Muscle of back (tissue), 3 donors: ENCODE measurements at regions not wholly inside any gene's neighbourhood (a gene's known extent, or its start where the extent isn't known, plus 50 kb on each side); places are given as distances from the start of the nearest gene placed in this dataset.
A peak's percentile ranks its signal among the peaks of the same experiment; 100 is the strongest.

Source experiments
- DNase-seq, 3 donors: peaks; one replicate each; pipeline versions ENCODE4 v3.0.0 to v3.0.0-alpha.2; 2013

DNA sequence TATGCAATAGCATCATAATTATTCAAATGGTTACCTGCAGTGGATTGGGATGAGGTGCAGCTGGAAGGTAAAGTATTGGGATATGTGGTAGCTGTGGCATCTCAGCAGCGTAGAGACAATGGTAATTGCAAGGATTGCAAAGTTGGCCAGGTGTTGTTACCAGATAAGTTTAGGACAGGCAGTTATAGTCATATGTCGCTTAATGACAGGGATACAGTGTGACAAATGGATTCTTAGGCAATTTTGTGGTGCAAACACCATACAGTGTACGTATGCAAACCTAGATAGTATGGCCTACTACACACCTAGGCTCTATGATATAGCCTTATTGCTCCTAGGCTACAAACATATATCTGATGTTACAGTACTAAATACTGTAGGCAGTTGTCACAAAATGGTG, 163.5 kb upstream of the LYZL2 start:
- no peak for DNase-seq

DNA sequence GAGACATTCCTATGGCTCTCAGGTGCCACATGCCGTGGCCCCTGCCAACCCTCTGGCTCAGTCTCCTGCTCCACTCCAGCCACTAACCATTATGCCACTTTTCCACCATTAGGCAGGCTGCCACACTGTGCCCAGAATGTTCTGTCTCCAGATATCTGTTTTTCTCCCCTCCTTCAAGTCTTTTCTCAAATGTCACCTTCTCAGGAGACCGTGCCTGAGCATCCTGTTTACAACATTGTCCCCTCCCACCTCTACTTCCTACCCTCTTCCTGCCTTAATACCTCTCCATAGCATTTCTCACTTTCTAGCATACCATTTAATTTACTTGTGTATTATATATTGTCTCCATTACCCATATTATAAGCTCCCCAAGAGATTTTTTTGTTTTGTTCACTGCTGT, 162.5 kb upstream of the LYZL2 start:
- no peak for DNase-seq

DNA sequence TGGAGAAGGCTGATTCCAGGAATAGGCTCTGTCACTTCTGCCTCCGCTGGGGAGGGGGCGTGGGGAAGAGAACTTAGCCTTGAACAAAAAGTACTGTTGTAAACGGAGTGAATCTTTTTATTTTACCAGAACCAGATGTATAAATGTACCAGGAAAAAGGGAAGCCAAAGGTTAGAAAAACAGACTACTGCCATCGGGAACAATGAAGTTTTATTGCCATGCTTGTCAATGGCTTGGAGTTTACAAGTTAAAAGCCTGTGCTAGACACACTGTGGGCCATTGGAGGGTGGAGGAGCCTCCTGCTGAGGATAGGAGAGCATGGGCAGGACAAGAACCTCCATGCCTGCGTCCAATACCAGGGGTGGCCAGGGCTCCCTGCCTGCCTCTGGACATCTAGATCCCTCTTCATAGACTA, 161.7 kb upstream of the LYZL2 start:
- no peak for DNase-seq

DNA sequence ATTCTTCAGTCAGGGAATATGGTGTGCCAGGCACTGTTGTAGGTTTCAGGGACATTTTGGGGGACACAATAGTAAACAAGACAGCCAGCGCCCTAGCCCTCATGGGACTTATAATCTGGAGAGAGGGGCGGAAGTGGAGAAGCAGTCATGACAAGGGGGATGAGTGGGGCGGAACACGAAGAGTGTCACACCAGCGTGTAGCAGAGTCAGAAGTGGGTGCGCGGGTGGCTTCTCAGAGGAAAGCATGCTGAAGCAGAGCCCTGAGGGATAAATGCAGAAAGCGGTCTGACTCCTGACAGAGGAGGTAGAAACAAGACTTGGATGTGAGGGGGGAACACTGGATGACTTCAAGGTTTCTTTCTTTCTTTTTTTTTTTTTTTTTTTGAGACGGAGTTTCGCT, 160.3 kb upstream of the LYZL2 start:
- DNase-seq: no peak

DNA sequence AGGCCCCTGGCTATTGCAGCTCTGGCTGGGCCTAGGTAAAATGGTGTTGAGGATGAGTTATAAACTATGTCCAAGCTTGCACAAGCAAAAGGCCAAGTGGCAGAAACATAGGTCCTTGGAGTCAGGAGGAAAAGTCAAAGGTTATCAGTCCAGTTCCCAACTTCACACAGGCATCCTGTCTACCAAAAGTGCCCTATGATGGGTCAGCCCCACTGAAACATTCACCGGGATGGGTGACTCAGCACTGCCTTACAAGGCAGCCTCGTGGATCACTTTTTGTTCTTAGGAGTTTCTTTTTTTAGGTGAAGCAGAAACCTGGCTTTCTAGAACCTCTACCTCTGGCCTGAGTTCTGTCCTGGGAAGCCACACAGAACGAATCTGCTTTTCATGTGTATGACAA, 158.8 kb upstream of the LYZL2 start:
- no peak for DNase-seq

DNA sequence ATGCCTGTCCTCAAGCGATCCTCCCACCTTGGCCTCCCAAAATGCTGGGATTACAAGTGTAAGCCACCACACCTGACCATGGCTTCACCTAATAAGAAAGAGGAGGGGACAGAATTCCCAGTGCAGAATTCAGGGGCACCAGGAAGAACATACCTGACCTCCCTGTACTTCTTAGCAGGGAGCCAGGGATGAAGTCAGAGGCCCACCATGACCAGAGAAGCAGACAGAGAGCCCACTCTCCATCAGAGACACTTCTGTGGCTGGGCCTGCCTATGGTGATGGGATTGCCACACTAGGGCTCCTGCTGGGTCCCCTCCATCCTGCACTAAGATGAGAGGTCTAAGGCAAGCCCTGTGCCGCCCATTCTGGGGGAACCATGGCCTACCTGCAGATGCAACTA, 157.4 kb upstream of the LYZL2 start:
- DNase-seq: no peak

DNA sequence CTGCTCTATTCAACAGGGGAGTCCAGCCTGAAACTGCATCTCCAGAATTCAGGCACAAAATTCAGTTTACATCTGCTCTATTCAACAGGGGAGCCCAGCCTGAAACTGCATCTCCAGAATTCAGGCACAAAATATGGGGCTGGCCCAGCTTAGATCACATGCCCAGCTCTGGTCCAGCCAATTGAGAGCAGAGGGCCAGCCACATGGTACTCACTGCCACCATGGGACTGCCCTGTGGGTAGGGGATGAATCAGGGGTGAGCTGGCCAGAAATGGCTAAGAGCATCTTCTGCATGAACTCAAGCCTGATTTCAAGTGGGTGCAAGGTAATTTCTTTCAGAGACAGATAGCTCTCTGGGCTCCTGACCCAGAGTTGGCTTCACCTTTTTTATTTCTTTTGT, 156.6 kb upstream of the LYZL2 start:
- peak in 1 of 3 donors; percentile 45 for DNase-seq

DNA sequence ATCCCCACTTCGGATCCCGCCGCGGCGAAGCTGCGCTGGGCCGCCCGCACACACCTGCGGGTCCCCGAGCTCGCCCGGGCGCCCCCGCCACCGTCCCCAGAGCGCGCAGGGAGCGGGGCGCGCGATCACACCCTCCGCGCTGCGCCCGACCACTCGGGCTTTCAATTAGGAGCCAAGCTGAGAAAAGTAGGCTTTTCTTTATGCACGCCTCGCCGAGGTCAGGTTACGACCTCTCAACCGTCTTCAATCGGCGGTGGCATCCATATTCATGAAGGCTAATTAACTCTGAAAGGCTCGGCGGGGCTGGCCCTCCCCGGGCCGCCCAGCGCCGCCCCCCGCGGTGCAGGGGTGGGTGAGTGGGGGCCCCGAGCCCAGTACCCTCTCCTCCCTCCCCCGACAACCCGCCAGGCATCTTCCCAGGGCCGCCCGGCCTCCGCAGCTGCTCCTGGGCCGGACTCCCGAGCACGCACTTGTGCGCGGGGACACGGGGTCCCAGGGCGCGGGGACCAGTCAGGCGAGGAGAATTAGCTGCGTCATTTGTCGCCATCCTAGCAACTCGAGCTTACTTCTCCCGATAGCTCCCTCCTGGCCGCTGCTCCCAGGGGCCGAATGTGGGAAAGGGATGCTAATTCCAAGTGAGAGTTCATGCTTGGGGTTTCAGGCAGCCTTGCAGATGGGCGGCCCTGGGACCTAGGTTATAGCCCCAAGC, 155.5 kb upstream of the LYZL2 start:
- DNase-seq: peak; percentile 74 to 93 (median 79)

DNA sequence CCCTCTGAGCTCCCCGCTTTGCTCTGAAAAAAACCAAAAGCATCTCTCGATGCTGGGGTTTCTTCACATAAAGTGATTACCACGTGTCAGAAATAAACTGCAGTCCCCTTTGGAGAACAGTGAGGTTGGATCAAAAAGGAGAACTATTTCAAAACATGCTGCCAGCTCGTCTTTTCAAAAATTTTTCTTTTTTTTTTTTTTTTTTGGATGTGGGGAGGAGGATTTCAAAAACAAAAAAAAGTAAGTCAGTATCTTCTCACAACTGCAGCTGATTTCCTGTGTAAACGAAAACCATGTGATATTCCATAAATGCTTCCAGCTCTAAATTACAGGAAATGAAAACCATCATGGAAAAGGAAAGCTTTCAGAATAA, 155.0 kb upstream of the LYZL2 start:
- peak in 2 of 3 donors; percentile 83 to 87 for DNase-seq

DNA sequence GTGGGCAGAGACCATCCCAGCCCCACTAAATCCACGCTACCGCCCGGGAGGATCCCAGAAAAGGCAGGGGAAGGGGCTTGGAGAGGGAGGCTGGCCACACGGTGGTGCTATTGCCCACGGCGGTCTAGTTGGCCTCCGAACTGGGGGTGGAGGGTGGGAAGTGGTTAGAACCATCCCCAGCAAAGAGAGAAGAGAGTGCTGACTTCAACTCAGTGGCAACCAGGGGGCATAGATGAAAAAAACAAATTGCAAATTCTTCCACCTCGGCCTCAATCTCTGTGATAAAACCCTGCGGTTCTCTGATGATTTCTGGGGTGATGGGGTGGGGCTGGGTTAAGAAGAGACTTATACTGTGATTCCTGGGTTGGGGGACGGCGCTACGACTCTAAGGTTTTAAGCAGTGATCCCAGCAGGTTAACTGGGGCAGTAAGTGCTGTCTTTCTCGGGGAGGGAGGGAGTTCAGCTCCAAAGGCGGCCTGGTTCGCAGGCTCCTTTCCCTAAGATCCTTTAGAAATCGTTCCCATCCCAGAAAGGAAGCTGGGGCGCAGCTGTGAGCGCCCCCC, 154.5 kb upstream of the LYZL2 start:
- DNase-seq: peak; percentile 92 to 96 (median 92)

DNA sequence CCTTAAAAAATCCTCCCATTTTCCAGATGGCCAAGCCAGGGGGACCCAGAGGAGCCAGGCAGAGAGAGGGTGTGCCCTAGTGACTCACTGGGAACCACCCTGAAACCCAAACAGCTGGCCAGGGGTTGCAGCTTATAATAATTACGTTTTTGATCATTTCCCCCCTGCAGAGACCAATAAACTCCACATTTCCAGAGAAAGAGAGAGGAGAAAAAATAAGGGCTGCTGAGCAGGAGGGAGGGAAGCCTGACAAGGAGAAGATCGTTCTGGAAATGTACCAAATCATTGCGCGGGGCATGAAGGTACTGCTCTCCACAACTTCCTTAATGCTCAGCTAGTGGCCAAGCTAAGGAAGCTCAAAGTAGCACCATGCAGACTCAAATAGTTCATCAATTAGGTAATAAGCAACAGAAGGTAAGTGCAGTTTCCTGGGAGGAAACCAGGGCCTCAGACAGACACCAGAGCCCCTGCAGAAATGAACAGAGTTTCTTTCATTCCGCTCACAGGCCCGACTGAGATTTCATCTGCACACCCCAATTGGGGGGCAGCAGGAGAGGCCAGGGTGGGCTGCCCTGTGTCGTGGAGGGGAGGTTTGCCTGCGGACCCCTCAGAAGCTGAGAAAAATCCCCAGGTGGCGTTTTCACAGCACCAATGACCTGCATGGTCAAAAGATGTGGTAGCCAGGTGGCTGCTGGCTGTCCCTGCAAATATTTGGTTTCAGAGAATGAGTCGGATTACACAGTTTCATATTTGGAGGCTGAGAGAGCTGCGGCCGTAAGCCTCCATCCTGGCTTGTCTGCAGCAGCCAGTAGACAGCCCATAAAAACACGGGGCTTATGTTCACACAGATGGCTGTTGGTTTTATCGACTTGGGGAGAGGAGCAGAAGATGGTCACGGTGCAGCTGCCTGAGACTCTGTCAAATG, 153.2 kb upstream of the LYZL2 start:
- DNase-seq: peak; percentile 59 to 83 (median 61)

DNA sequence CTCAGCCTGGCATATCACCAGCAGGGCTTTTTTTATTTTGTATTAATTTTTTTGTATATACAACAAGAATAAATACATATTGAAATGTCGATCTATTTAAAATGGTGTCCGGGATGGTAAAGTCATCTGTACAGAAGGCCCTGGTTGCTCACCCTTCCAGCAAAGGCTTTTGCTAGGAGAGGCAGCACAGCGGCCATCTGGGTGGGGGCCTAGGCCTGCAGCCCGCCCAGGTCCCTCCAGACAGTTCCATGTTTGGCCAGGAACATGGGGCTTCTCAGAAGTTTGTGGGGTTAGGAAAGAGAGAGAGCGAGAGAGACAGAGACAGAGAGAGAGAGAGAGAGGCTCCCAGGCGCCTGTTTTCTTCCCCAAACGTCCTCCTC, 152.6 kb upstream of the LYZL2 start:
- peak in 1 of 3 donors; percentile 54 for DNase-seq

DNA sequence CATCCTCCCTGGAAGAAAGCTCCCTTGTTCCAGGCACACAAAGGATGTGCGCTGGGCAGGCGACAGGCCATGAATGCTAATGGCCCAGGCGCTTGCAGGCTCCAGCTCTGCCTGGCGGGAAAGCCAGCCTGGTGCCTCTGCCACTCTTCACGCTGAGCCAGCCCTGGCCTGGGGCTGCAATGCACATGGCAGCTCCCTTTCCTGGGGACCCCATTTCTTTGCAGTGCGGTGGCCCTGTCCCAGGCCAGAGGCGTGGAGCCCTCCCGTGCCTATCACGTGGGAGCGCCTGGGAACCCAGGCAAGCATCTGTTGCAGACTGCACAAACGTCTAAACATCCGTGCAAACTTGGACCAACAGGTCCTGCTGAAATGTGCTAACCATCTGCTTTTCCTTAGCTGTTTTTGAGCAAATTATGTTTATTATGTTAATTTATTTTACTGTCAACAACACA, 152.1 kb upstream of the LYZL2 start:
- peak in 2 of 3 donors; percentile 25 to 59 for DNase-seq

DNA sequence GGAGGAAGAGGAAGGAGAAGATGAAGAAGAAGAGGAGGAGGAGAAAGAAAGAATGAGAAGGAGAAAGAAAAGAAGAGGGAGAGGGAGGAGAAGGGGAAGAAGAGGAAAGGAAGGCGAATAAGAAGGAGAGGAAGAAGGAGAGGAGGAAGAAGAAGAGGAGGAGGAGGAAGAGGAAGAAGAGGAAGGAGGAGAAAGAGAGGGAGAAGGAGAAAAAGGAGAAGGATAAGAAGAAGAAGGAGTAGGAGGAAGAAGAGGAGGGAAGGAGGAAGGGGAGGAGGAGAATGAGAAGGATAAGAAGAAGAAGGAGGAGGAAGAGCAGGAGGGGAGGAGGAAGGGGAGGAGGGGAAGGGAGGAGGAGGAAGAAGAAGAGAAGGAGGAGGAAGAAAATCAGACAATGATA, 149.2 kb upstream of the LYZL2 start:
- no peak for DNase-seq

DNA sequence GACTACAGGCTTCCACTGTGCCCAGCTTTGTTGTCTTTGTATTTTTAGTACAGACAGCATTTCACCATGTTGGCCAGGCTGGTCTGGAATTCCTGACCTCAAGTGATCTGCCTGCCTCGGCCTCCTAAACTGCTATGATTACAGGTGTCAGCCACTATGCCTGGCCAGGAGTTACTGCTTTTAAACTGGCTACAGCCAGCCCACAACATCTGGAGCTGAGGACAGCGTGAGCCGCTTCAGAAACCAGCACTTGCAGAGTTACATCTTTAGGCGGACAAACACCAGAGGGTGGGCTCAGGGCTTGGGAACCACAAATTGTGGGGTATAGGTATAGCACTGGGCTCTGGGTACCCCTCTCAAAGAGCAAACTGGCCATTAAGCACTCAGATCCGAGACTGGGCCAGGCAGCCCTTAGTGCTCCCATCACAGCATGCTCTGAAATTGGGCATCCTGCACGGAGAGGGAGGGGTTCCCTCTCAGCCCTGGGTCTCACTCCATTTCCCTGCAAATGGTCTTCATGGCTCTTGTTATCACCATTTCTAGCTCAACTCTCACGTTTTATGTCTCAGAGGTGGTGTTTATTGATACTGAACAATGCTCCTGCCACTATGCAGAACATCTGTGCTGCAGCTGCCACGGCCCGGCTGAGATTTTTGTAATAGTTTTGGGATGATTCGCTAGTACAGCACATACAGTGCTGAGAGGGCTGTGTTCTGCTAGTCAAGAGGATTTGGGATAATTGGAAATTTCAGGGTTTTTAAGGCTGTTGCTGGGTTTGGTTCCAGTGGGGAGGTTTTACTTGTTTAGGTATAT, 146.4 kb upstream of the LYZL2 start:
- DNase-seq: peak; percentile 73 to 90 (median 88)

DNA sequence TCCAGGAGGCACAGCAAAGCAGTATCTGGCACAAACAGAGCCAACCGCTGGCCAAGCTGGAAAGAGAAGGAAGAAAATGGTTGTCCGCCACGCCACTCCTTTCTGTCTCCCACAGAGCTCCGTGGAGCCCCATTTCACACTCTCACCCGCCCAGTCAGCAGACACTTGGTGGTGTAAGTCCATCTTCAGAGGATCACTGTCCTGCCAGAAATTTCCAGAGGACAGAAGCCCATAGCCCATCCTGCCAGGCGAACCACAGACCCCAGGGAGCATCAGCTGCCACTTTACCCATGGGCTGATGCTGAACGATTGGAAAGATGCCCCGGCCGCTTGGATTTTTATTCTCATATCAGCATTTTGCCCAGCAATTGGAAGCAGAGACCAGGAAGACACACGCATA, 144.7 kb upstream of the LYZL2 start:
- DNase-seq: no peak

DNA sequence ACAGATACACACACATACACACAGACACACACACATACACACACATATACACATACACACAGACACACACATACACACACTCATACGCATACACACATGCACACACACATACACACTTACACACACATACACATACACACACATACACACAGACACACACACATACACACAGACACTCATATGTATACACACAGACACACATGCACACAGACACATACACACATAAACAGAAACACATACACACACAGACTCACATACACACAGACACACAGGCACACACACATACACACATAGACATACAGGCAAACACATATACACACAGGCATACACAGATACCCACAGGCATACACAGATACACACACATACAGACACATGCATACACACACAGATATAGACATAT, 143.9 kb upstream of the LYZL2 start:
- no peak for DNase-seq

DNA sequence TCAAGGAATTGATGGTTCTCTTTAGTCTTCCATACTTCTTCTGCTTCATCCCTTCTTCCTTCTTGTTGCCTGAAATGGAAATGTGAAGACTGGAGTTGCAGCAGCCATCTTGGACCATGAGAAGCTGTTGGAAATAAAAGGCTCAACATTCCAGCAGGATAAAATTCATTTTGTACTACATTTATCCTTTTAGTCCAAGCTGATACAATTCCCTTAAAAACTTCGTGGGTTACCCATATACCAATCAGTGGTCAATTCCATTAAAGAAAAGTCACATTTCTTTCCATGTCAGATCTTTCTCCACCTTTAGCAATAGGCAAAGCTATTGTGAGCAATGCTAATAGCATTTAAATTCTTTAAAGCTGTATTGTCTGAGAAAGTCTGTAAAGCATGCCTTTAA, 141.3 kb upstream of the LYZL2 start:
- DNase-seq: no peak

DNA sequence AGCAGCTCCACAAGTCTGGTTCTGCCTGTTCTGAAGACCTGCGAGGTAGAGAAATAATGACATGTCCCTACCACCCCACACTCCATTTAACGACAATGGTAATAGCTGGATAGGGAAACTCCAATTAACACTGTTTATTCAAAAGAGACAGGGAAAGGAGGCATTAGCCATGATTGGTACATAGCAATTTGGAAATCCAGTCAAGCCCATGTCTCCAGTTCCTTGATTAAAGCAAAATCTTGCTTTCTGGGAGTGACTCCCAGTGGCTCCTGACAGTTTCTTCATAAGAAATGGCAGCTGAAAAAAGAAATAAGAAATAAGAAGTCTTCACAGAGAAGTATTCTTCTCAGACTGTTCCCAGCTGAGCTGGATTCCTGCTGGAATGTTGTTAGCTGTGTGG, 140.7 kb upstream of the LYZL2 start:
- DNase-seq: no peak

DNA sequence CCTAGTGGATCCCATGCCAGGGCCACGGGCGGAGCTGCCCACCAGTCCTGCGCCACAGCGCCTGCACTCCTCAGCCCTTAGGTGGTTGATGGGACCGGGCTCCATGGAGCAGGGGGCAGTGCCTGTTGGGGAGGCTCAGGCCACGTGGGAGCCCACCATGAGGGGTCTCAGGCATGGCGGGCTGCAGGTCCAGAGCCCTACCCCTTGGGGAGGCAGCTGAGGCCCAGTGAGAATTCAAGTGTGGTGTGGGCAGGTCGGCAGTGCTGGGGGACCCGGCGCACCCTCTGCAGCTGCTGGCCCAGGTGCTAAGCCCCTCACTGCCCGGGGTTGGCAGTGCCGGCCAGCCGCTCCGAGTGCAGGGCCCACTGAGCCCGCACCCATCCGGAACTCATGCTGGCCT, 139.8 kb upstream of the LYZL2 start:
- DNase-seq: no peak

DNA sequence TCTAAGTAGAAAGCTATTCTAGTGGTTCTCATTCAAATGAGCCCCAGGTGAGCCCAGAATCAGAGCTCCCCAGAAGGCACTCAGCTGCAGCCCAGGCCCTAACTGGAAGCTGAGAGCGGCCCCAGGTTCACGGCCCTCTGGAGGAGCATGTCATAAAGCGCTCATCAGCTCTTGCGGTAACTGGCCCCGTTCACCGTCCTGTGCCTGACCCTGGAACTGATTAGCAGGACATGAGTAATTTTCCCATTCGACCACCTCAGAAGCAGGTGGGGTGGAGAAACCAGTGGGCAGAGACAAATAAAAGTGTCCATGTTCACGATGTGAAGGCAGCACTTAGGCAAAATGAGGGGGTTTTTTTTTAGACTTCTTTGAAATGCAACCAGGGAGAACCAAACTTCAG, 136.1 kb upstream of the LYZL2 start:
- no peak for DNase-seq

DNA sequence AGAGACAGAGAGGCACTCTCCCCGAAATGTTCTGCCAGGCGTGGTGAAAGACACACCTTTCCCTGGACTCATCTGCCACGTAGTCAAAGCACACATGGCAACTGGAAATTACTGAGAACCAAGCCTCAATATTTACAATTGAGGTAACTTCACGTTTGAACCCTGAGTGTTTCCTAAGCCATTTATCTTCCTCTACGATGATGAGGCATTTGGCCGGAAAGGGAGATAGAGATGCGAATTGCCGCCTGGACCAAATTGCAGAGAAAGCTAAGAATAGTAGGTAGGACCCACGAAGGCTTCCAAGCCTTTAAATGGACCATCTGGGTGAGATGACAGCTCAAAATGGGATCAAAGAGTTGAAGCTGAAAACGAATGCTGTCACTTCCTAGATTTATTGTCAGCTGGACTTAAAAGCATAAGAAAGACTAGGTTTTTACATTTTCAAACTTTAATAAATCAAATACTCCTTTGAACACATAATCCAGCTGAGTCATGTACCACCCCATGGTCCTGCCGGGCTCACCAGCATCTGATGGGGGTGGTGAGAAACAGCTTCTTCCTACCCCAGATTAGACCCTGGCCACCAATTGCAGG, 135.6 kb upstream of the LYZL2 start:
- DNase-seq: no peak
